GM21529 (cell line): ENCODE measurements at regions not wholly inside any gene's neighbourhood (a gene's known extent, or its start where the extent isn't known, plus 50 kb on each side); places are given as distances from the start of the nearest gene placed in this dataset.

ENCODE experiments used
- ATAC-seq: cut with Tn5 transposase; IDR thresholded peaks from one replicate; pipeline ENCODE4 v1.9.1; 2021; ENCODE audit not compliant: unreplicated experiment

- no peak for ATAC-seq
Measured at GRCh38 chr3:88921986-88922385, 185.4 kb upstream of the EPHA3 start.

GRCh38 chr3:88926221-88926620, 181.2 kb upstream of the EPHA3 start:
- ATAC-seq: no peak

GRCh38 chr3:88930611-88931010, 176.8 kb upstream of the EPHA3 start:
- no peak for ATAC-seq

- no peak for ATAC-seq
Measured at GRCh38 chr3:88936831-88937230, 170.6 kb upstream of the EPHA3 start.

- no peak for ATAC-seq
Measured at GRCh38 chr3:88940296-88940695, 167.1 kb upstream of the EPHA3 start.

GRCh38 chr3:88947013-88947412, 160.4 kb upstream of the EPHA3 start:
- ATAC-seq: no peak

GRCh38 chr3:88954853-88955252, 152.6 kb upstream of the EPHA3 start:
- ATAC-seq: no peak

- no peak for ATAC-seq
Measured at GRCh38 chr3:88955274-88955673, 152.1 kb upstream of the EPHA3 start.

- no peak for ATAC-seq
Measured at GRCh38 chr3:88957711-88958439, 149.5 kb upstream of the EPHA3 start.

GRCh38 chr3:88960019-88960418, 147.4 kb upstream of the EPHA3 start:
- no peak for ATAC-seq

GRCh38 chr3:88963003-88963402, 144.4 kb upstream of the EPHA3 start:
- ATAC-seq: no peak

- ATAC-seq: no peak
Measured at GRCh38 chr3:88979760-88980159, 127.7 kb upstream of the EPHA3 start.

- no peak for ATAC-seq
Measured at GRCh38 chr3:88983458-88983857, 124.0 kb upstream of the EPHA3 start.

GRCh38 chr3:88984256-88984655, 123.2 kb upstream of the EPHA3 start:
- no peak for ATAC-seq

- no peak for ATAC-seq
Measured at GRCh38 chr3:88984832-88985231, 122.6 kb upstream of the EPHA3 start.

GRCh38 chr3:88985491-88985890, 121.9 kb upstream of the EPHA3 start:
- no peak for ATAC-seq

GRCh38 chr3:88986834-88987233, 120.6 kb upstream of the EPHA3 start:
- ATAC-seq: no peak

- no peak for ATAC-seq
Measured at GRCh38 chr3:88987776-88988175, 119.6 kb upstream of the EPHA3 start.

GRCh38 chr3:88988906-88989305, 118.5 kb upstream of the EPHA3 start:
- no peak for ATAC-seq

- ATAC-seq: no peak
Measured at GRCh38 chr3:88991496-88991895, 115.9 kb upstream of the EPHA3 start.

GRCh38 chr3:88996691-88997090, 110.7 kb upstream of the EPHA3 start:
- no peak for ATAC-seq

- ATAC-seq: no peak
Measured at GRCh38 chr3:88997260-88997659, 110.2 kb upstream of the EPHA3 start.

GRCh38 chr3:89000886-89001285, 106.5 kb upstream of the EPHA3 start:
- ATAC-seq: no peak
